GM18520 (cell line): ENCODE measurements at regions not wholly inside any gene's neighbourhood (a gene's known extent, or its start where the extent isn't known, plus 50 kb on each side); places are given as distances from the start of the nearest gene placed in this dataset.

ENCODE experiments used
- ATAC-seq: cut with Tn5 transposase; IDR thresholded peaks from one replicate; pipeline ENCODE4 v1.9.1; 2021; ENCODE audit not compliant: unreplicated experiment

DNA sequence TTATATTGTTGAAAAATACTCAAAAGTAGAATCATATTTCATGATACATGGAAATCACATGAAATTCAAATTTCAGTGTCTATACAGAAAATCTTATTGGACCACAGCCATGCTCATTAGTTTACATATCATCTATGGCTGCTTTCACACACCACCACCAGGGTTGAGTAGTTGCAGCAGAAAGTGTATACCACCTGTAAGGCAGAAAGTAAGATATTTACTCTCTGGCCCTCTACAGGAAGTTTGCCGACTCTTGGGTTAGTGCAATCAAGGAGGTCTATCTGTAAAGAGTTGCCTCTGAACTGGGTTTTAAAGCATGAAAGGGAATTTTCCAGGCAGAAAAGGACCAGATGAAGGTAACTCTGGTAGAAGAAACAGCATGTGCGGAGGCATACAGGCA lies 432.3 kb downstream of the DHX35 start:
- ATAC-seq = no peak

DNA sequence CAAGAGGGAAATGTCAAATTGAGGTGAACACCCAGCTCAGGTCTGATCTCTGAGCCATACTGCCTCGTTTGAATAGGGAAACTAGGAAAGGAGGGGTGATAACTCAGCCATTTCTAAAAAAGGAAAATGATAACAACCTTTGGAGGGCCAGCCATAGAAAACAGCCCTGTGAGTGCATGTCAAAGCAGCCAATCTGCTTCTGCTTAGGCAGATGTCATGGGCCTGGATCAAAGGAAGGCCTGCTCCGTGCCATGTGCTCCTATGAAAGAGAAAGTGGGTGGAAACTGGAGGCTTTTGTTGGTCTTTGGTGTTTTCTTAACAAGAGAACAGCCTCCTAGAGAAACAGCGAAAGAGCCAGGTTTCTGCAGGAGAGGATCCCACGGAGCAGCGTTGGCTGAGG lies 428.0 kb downstream of the DHX35 start:
- no peak for ATAC-seq

DNA sequence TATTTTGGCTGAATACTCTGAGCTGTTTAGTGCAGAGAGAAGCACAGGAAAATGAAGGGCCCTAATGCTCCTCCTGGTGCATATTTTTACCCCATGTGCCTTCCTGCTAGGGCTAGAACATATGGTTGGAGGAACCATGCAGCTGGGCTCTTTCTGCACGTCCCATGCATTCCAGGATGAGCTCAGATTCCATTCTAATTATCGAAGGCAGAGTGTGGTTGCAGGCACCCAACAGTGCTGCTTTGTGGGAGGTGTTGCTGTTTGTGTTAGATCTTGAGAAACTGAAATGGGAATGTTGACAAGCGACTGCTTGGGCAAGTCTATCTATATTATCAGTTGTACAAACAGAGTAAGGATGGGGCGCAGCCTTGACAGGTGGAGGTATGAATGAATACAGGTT lies 419.5 kb downstream of the DHX35 start:
- ATAC-seq = no peak

DNA sequence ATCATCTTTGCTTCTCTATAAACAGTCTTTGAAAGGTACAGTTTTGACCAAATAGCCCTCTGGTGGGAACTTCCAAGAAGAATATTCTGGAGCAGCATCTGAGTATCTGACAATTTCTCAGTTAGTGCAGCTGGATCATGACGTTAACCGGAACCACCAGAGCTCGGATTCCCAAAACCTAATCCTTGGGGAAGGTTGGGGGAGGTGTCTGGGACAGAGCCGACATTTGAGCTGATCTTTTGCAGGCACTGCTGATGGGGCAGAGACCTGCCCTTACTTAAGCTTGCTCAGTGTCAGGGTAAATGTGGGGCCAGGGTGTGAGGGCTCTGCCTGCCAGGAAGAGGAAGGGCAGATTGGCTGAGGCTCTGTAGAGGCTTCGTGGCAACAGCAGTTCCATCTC lies 416.6 kb downstream of the DHX35 start:
- ATAC-seq = no peak

DNA sequence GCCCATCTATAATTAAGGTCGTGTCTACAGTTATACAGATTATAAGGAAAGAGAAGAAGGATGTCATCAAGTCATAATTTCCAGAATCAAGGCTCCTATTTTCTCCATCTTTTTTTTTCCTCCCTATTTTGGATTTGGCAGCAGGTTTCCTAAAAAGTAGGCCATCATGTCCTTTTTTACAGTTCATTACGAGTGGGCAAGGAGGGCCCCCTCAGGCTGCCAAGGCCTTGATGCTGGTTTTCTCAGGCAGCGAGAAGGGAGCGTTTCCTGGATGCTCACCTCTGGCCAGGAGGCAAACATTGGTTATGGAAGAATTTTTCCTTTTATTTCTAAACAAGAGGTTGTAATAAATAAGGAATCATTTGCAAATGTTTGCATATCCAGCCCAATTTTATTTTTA lies 414.6 kb downstream of the DHX35 start:
- ATAC-seq = no peak

DNA sequence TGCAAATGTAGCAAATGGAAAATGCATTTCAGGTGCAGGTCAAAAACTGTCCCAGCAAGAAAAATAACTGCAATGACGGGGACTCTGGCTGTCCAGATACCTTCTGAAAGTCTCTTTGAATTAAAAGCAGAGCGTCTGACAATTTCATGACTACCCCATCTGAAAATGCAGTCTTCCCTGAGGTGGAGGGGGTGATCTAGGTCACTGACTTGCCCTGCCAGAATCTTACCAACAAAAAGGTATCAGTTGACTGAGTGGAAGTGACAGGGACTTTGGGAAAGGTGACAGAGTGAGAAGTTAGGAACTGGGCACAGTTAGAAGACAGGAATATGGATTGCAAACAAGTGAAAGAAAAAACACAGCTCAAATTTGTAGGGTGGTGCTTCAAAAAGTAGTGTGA lies 402.2 kb downstream of the DHX35 start:
- ATAC-seq = no peak

DNA sequence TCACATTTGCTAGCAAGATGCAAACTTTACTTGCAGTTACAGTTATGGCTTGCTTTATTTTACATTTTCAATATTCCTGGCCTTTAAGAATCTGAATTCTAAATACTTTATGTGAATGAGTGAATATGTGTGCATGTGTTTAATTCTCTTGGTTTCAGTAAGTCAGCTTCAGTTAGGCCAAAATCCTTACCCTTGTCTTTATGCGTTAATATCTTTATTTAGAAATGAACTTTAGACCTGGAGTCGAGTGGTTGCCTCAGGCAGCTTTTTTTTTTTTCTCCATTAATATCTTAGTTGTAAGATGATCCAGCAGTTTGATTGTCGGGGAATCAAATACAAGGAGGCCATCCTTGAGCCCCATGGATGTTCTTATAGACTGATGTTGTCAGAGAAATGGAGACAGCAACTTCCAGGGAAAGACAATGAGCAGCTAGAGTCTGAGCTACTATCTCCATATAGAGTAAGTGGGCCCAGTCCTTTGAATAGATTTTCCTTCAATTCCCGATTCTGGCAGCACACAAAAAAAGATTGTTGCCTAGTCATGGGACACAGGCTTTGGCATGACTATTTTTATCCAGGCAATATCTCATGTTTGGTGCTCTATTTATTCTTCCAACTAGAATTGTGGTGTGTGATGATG lies 398.0 kb downstream of the DHX35 start:
- no peak for ATAC-seq

DNA sequence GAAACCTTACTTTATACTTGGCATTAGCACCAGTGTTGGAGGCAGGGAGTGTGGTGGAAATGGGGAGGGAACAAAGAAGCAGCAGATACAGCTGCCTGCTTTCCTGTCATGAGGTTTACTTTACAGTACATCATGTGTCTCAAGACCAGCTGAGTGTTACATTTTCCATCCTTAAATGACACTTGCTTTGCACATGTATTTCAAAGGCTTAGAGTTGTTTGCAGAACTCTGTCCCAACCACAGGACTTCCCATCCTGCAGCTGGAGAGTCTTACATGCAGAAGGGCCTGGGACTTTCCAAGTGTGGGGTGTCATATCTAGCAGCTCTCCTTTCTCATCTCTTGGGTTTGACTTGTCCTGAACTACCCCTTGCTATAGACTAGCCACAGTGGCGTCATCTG lies 395.9 kb downstream of the DHX35 start:
- ATAC-seq = peak; percentile 54

DNA sequence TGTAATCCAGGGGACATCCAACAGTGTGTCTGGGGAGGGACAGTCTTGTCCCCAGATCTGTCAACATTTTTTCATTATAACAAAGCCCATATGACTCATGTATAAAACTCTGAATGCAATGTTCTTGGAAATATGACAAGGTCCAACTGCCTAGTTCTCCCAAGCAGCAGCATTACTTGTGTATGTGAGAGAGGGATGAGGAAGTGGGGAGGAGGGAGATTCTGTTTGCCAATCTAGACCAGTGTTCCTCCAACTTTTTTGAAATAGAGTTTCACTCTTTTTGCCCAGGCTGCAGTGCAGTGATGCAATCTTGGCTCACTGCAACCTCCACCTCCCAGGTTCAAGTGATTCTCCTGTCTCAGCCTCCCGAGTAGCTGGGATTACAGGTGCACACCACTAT lies 394.8 kb downstream of the DHX35 start:
- no peak for ATAC-seq

DNA sequence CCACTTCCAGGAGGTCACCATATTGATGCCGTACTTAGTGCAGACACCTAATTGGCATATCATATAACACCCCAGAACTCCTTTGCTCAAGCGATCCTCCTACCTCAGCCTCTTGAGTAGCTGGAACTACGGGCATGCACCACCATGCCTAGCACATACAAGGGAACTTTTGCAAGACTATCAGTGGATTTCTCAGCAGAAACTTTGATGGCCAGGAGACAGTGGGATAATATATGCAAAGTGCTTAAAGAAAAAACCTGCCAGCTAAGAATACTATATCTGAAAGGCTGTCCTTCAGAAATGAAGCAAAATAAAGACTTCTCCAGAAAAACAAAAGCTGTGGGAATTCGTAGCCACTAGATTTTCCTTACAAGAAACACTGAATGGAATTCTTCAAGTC lies 387.1 kb downstream of the DHX35 start:
- no peak for ATAC-seq

DNA sequence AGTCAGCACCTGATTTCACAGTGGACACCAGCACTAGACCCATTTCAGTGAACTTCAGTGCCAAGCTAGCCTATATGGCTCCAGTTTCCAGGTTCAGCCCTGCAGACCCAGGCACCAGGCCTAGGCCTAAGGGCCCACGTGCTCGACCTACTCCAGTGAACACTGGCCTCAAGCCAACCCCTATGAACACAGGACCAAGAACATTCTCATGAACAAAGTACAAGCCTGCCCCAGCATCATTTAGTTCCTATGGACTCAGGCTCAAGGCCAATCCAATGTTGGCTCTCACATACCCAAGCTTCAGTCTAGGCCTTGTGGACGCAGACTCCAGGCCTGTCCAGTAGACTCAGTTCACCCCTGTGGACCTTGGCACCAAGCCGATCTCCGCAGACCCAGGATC lies 385.5 kb downstream of the DHX35 start:
- no peak for ATAC-seq

DNA sequence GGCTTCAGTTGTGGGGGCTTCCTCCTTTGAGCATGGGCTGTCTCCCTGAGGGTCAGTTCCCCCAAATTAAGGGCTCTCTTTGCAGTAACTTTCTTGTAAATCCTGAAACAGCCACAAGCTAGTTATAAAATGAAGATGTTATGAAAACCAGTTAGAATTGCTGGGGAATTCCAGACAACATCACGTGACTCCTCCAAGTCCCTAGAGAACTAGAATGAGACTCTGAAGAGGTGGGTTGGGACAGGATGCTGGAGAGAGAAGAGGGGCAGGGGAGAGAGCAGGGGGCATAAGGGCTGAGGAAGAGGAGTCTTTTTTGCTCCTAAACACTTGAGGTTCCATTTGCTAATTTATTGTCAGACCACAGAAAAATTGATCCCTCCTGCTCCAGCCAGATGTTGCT lies 380.3 kb downstream of the DHX35 start:
- ATAC-seq = no peak

DNA sequence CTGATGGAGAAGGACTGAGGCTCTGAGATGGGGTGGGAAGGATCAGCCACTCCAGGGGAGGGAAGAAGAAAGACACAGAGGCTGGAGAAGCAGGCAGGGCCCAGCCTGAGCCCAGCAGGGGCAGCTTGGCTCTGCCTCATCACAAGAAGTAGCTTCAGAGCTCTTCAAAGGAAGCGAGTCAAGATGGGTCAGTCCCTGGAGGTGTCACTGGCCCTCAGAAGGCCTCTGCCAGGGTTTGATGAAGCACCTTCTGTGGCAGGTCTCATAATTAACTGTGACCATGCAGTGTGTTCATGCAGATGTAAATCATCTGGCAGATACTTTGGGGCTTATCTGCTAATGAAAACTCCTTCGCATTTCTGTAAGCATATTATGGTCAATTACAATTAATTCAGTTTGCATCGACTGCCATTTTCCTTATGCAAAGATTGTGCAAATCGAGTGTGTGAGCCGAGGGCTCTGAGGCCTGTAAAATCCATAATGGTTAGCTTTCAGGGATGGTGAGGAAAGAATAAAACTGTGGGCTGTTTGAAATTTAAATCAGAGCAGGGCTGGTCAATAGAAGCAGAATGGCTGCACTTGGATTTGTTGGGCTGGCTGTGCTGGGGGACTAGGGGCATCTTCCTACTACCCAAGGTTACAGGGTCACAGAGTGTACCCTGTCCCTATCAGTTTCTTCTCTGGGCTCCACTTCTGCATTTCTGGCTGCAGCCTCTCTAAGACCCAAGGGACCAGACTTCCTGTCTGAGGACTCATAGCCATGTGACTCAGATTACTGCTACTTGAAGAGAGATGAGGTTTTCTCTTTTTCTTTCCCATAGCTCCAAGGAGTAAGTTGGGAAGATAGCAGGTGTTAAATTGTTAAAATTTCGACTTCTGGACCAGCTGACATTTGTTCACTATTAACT lies 376.6 kb downstream of the DHX35 start:
- ATAC-seq = peak; percentile 85

DNA sequence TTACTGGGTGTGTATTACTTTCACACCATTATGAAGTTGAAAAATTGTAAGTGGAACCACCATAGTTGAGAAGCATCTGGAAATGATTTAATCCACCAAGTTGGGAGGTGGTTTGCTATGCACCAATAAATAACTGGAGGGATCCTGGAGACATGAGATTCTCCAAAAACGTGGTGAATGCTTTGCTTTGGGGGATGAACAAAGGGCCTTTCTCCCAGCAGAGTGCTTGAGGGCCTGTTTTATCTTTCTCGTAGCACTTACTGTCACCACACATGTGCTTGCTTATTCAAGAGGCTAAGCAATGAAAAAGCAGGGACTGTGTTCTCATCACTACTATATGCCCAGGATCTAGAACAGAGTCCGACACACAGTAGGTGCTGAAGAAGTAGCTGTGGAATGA lies 371.1 kb downstream of the DHX35 start:
- no peak for ATAC-seq

DNA sequence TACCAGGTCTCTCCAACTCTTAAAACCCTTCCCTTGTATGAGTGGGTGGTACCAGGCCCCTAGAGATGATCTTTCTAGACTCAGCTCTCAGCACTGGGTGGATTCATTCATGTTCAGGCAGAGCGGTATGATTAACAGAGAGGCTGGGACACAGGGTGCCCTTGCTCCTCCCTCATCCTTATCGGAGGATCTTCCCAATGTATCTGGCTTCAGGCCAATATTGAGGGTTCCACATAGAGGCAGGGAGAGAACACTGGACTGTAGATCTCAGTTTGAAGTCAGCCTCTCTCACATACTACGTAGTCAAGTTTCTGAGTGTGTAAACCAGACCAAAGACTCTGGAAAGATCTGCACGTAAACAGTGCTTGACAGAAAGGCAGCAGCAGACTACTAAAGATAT lies 366.2 kb downstream of the DHX35 start:
- no peak for ATAC-seq

DNA sequence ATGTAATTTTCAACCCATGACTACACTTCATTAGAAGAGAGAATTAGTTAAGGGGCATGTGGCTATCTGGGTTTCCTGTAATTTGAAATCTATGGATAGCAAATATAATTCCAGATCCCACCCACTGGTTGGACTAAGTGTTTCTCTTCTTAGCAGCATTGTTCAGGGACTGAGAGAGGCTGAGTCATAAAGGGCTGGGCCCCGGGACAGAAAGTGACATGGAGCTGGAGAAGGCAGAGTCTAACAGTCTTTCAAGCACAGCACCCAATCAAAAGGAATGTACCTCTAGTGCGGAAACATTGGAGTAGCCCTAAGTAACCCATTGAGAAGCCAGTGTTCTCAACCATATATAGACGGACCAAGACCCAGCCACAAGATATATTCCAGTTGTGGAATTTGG lies 363.9 kb downstream of the DHX35 start:
- ATAC-seq = no peak

DNA sequence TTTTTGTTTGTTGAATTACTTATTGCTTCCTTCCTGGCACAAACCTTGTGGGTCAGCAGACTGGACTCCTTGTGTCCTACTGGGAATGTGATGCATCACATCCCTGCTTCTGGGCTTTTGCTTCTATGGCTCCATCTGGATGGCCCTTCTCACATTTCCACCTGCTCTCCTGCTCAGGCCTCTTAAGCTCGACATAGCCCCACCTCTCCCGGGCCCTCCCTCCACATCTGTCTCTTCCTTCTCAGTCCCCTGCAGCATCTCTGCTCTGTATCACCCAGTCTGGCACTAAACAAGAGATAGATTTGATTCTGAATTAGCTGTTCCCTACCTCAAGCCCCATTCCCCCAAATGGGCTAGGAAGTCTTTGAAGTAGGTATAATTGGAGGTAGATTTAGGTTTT lies 356.8 kb downstream of the DHX35 start:
- no peak for ATAC-seq

DNA sequence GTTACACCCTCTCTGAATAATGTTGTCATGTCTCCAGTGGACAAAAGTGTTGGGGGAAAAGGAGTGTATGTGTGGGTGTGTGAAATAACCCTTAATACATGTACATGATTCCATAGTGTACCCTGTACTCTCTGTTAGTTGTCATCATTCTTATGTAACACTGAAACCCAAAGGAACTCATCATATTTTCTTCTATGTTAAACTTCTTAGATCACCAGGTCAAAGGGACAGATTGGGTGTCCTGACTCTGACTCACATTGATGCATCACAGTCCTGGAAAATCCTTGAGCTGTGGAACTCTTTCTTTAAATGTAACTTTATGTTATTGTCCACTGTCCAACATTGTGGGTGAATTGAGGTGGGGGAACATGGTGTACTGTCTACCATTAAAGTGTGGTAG lies 350.5 kb downstream of the DHX35 start:
- no peak for ATAC-seq

DNA sequence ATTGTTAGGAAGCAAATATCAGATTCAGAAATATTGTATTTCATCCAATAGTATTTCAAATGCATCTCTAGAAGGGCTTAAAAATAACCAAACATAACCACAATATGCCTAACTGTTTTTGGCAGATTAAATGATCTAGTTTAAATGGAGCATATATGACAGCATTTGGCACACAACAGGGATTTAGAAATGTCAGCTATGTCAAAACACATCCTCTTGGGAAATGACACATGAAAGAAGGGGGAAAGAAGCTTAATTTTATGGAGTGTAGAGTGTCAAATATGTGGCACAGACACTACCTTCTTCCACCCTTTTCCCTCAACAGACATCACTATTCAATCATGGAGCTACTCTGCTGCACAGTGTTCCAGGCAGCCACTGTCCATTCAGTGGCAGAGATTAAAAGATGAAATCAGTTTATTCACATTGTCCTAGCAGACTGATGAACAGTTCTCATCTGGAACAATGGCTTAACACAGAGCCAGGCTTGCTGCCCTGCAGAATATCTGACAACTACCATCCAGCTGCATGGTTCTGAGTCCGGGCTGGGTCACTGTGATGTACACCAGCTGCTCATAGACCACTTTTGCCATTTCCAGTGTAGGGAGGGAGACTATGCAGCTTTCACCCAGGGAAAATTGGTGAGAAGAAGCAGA lies 349.8 kb downstream of the DHX35 start:
- ATAC-seq = no peak

DNA sequence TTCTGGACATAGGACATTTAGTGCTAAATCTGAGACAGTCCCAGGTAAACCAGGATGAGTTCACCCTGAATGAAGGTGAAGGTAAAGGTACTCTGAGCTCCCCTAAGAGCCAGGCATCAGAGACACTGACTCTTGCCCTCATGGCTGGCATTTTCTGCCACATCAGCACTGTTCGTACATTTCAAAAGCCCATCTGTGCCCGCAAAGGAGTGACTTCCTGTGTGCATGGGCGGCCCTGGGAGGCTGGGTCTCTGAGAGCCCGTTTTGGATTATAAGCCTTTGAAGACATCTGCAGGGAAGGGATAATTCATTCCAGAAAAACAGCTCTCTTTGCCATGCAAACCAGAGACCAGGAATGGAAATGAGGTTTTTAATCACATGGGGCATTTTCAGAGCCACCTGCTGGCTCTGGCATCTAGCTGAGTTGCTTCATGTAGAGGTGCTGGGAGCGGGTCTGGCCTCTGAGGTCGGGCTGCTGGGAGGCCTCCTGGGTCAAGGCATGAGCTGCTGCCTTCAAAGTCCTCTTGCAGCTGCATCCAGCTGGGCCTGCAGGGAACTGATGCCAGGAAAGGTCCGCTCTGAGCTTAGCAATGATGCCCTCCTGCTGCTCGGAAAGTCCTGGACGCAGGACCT lies 348.3 kb downstream of the DHX35 start:
- ATAC-seq = no peak

DNA sequence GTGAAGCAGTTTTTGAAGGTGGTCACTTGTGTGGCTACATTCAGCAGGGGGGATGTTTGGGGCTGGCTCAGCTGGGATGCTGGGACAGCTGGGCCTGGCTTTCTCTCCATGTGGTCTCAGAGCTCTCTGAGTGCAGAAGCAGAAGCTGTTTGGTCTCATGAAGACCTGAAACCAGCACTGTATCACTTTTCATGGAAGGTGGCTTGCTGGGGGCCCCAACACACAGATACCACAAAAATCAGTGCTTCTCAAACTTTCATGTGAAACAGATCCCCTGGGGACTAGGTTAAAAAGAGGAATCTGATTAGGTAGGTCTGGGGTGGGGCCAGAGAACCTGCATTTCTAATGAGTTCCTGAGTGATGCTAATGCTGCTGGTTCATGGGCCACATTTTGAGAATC lies 347.3 kb downstream of the DHX35 start:
- no peak for ATAC-seq

DNA sequence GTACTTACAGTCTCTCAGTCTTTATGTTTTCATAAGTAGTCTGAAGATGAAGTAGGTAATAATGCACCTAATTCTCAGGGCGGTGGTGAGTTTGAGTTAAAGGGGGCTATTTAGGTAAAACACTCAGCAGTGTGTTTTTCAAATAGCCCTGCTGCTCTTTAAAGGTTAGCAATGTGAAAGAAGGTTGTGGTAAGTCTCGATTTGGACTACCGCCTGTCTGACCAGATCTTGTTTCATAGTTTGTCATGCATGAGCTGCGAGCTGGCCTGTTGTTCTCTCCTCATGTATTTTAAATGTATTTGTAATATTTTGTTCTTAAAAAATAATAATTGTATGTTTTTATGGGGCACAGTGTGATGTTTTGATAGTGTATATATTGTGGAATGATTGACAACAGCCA lies 340.2 kb downstream of the DHX35 start:
- no peak for ATAC-seq
